ENCODE measurements at regions not wholly inside any gene's neighbourhood (a gene's known extent, or its start where the extent isn't known, plus 50 kb on each side); places are given as distances from the start of the nearest gene placed in this dataset.

GRCh38 chr3:163877805-163878204, 1200.5 kb downstream of the SI start:
- TF ChIP-seq USF1 (IDR thresholded peaks at IDR 0.05; ENCODE audit: borderline replicate concordance, low read depth) (no peak), CTCF (IDR thresholded peaks at IDR 0.05) (no peak), RCOR1 (IDR thresholded peaks at IDR 0.05; ENCODE audit: low read length) (no peak), NFIC (IDR thresholded peaks at IDR 0.05; ENCODE audit: borderline replicate concordance) (no peak), NRF1 (IDR thresholded peaks at IDR 0.05; ENCODE audit: low read depth, low read length) (no peak), MAX (IDR thresholded peaks at IDR 0.05; ENCODE audit: low read depth) (no peak)
- TF ChIP-seq, protein P1, sequence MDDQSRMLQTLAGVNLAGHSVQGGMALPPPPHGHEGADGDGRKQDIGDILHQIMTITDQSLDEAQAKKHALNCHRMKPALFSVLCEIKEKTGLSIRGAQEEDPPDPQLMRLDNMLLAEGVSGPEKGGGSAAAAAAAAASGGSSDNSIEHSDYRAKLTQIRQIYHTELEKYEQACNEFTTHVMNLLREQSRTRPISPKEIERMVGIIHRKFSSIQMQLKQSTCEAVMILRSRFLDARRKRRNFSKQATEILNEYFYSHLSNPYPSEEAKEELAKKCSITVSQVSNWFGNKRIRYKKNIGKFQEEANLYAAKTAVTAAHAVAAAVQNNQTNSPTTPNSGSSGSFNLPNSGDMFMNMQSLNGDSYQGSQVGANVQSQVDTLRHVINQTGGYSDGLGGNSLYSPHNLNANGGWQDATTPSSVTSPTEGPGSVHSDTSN (IDR thresholded peaks at IDR 0.05), result no peak

All from SK-N-SH (cell line).